Activated naive CD4-positive, alpha-beta T cell treated with Interleukin-2 at 50 U/mL for 16 hours (primary cell): ENCODE measurements at regions not wholly inside any gene's neighbourhood (a gene's known extent, or its start where the extent isn't known, plus 50 kb on each side); places are given as distances from the start of the nearest gene placed in this dataset.

Source experiments
- DNase-seq: peaks from one replicate; pipeline ENCODE4 v3.0.0-alpha.2; 2020

GRCh38 chr2:239579524-239580198 lies 178.8 kb upstream of the HDAC4 start:
- no peak for DNase-seq

- no peak for DNase-seq
Observed at GRCh38 chr2:239579081-239579480, 178.3 kb upstream of the HDAC4 start.

- DNase-seq, result no peak
Observed at GRCh38 chr2:239578381-239578780, 177.6 kb upstream of the HDAC4 start.

- no peak for DNase-seq
Observed at GRCh38 chr2:239577935-239578334, 177.1 kb upstream of the HDAC4 start.

- no peak for DNase-seq
Observed at GRCh38 chr2:239576784-239577685, 176.2 kb upstream of the HDAC4 start.

GRCh38 chr2:239575931-239576445 lies 175.2 kb upstream of the HDAC4 start:
- DNase-seq, result no peak

GRCh38 chr2:239574434-239575156 lies 173.8 kb upstream of the HDAC4 start:
- no peak for DNase-seq

GRCh38 chr2:239574054-239574433 lies 173.2 kb upstream of the HDAC4 start:
- DNase-seq, result no peak

- no peak for DNase-seq
Observed at GRCh38 chr2:239570971-239571520, 170.2 kb upstream of the HDAC4 start.

GRCh38 chr2:239570216-239570925 lies 169.6 kb upstream of the HDAC4 start:
- DNase-seq, result no peak

GRCh38 chr2:239569401-239570090 lies 168.7 kb upstream of the HDAC4 start:
- DNase-seq, result peak; percentile 11

- no peak for DNase-seq
Observed at GRCh38 chr2:239568601-239569000, 167.8 kb upstream of the HDAC4 start.

- DNase-seq, result no peak
Observed at GRCh38 chr2:239567786-239568185, 167.0 kb upstream of the HDAC4 start.

- DNase-seq, result no peak
Observed at GRCh38 chr2:239566995-239567568, 166.3 kb upstream of the HDAC4 start.

- no peak for DNase-seq
Observed at GRCh38 chr2:239566162-239566994, 165.6 kb upstream of the HDAC4 start.

GRCh38 chr2:239564587-239564986 lies 163.8 kb upstream of the HDAC4 start:
- DNase-seq, result no peak

- DNase-seq, result no peak
Observed at GRCh38 chr2:239563561-239563960, 162.7 kb upstream of the HDAC4 start.

- no peak for DNase-seq
Observed at GRCh38 chr2:239561446-239562001, 160.7 kb upstream of the HDAC4 start.

- DNase-seq, result no peak
Observed at GRCh38 chr2:239559417-239560261, 158.8 kb upstream of the HDAC4 start.
